Upper lobe of left lung (tissue), 4 donors: ENCODE measurements at regions not wholly inside any gene's neighbourhood (a gene's known extent, or its start where the extent isn't known, plus 50 kb on each side); places are given as distances from the start of the nearest gene placed in this dataset.

ENCODE experiments used
- CTCF ChIP-seq, 6 experiments: fragments of 450-650 bp in 4 of 6; fragments of 200-600 bp in 2 of 6; sonication (generic) in 2 of 6; IDR thresholded peaks; one replicate each; pipeline ENCODE4 v1.5.1; 2016 to 2019; ENCODE audit warnings: antibody characterized with exemption in 6 of 6
- POLR2AphosphoS5 ChIP-seq, 2 donors: sonication (generic); formaldehyde crosslinking; IDR thresholded peaks; one replicate each; pipeline ENCODE4 v1.5.1; 2017; ENCODE audit warnings: antibody characterized with exemption in 2 of 2

GRCh38 chr4:158422546-158422945 is 99.1 kb upstream of the RXFP1 start:
- TF ChIP-seq CTCF (IDR thresholded peaks at IDR 0.05) (no peak), POLR2AphosphoS5 (IDR thresholded peaks at IDR 0.05) (no peak)
